Bronchial epithelial cell (primary cell): ENCODE measurements at regions not wholly inside any gene's neighbourhood (a gene's known extent, or its start where the extent isn't known, plus 50 kb on each side); places are given as distances from the start of the nearest gene placed in this dataset.

Source experiments
- DNase-seq: peaks from one replicate; pipeline ENCODE4 v3.0.0-alpha.2; 2010; ENCODE audit warnings: low read depth
- FAIRE-seq: peaks from 2 replicates; lab custom pipeline; 2011; peaks lifted over from hg19 to GRCh38; lab: Jason Lieb, UNC
- H3K27me3 ChIP-seq: 2 replicates; pipeline ENCODE4 v1.5.1; 2011; ENCODE audit warnings: low read length; ENCODE audit not compliant: control insufficient read depth, insufficient read depth
- H3K36me3 ChIP-seq: 2 replicates; pipeline ENCODE4 v1.5.1; 2011; ENCODE audit warnings: low read length; ENCODE audit not compliant: control insufficient read depth, insufficient read depth
- H3K4me3 ChIP-seq: 2 replicates; pipeline ENCODE4 v1.5.1; 2011; ENCODE audit warnings: mild to moderate bottlenecking, low read depth, low read length, control low read depth
- CTCF ChIP-seq: IDR thresholded peaks from 2 replicates; pipeline ENCODE4 v1.5.1; 2011; ENCODE audit warnings: mild to moderate bottlenecking, moderate library complexity, low read length, control low read depth, inconsistent platforms; ENCODE audit not compliant: insufficient read depth, severe bottlenecking

GRCh38 chr9:80932947-80933780, 756.2 kb downstream of the TLE1 start:
- Histone ChIP-seq H3K4me3 (no peak overlapping the region), H3K36me3 (no peaks in the 10 kb centered on the region), H3K27me3 (no peaks in the 10 kb centered on the region)
- DNase-seq (no peak), FAIRE-seq (no peak)
- no peak for TF ChIP-seq CTCF

GRCh38 chr9:80932181-80932580, 757.2 kb downstream of the TLE1 start:
- TF ChIP-seq CTCF = no peak
- Histone ChIP-seq H3K4me3 (no peak overlapping the region), H3K27me3 (no peaks in the 10 kb centered on the region), H3K36me3 (no peaks in the 10 kb centered on the region)
- DNase-seq = no peak
- FAIRE-seq = no peak

- DNase-seq = no peak
- no peak for TF ChIP-seq CTCF
- no peaks in the 10 kb centered on the region for H3K27me3 ChIP-seq
- H3K4me3 ChIP-seq = no peak overlapping the region
- no peaks in the 10 kb centered on the region for H3K36me3 ChIP-seq
- no peak for FAIRE-seq
Observed at GRCh38 chr9:80931163-80931562, 758.2 kb downstream of the TLE1 start.

- FAIRE-seq (no peak), DNase-seq (peak; percentile 4)
- Histone ChIP-seq H3K4me3 (no peak overlapping the region), H3K36me3 (no peaks in the 10 kb centered on the region), H3K27me3 (no peaks in the 10 kb centered on the region)
- TF ChIP-seq CTCF = no peak
Observed at GRCh38 chr9:80928697-80929096, 760.6 kb downstream of the TLE1 start.

GRCh38 chr9:80926611-80927010, 762.7 kb downstream of the TLE1 start:
- FAIRE-seq (no peak), DNase-seq (no peak)
- H3K27me3 ChIP-seq = no peaks in the 10 kb centered on the region
- H3K4me3 ChIP-seq = no peak overlapping the region
- H3K36me3 ChIP-seq = no peaks in the 10 kb centered on the region
- TF ChIP-seq CTCF = no peak

GRCh38 chr9:80922544-80922943, 766.8 kb downstream of the TLE1 start:
- no peaks in the 10 kb centered on the region for H3K27me3 ChIP-seq
- no peak overlapping the region for H3K4me3 ChIP-seq
- DNase-seq (no peak), FAIRE-seq (no peak)
- H3K36me3 ChIP-seq = no peaks in the 10 kb centered on the region
- no peak for TF ChIP-seq CTCF
